ENCODE measurements at regions not wholly inside any gene's neighbourhood (a gene's known extent, or its start where the extent isn't known, plus 50 kb on each side); places are given as distances from the start of the nearest gene placed in this dataset.
"Not testable (repeated sequence)": the region's sequence is repeated elsewhere in the genome, so short reads cannot be mapped to it uniquely, and the experiment has no call there.

- Histone ChIP-seq H3K4me3 (ENCODE audit: low read depth, low read length) (no peak overlapping the region), H3K27me3 (ENCODE audit: control insufficient read depth, insufficient read depth, low read length) (no peaks in the 10 kb centered on the region), H3K36me3 (ENCODE audit: control insufficient read depth, insufficient read depth, low read length) (no peaks in the 10 kb centered on the region)
- ChIA-PET POLR2A (no interaction called here), CTCF (no interaction called here)
- DNase-seq (ENCODE audit: low read depth), result no peak
- no peak for TF ChIP-seq CTCF (IDR thresholded peaks at IDR 0.05; ENCODE audit: insufficient read depth, low read depth, low read length)
Measured at GRCh38 chr1:166383635-166384346, 217.0 kb upstream of the FAM78B start.

GRCh38 chr1:166384948-166385347, 218.1 kb upstream of the FAM78B start:
- no peak for TF ChIP-seq CTCF (IDR thresholded peaks at IDR 0.05; ENCODE audit: insufficient read depth, low read depth, low read length)
- no peak overlapping the region for H3K4me3 ChIP-seq (ENCODE audit: low read depth, low read length)
- no peak for DNase-seq (ENCODE audit: low read depth)
- H3K36me3 ChIP-seq (ENCODE audit: control insufficient read depth, insufficient read depth, low read length), result no peaks in the 10 kb centered on the region
- ChIA-PET CTCF (no interaction called here), POLR2A (no interaction called here)
- no peaks in the 10 kb centered on the region for H3K27me3 ChIP-seq (ENCODE audit: control insufficient read depth, insufficient read depth, low read length)

- H3K36me3 ChIP-seq (ENCODE audit: control insufficient read depth, insufficient read depth, low read length), result no peaks in the 10 kb centered on the region
- H3K27me3 ChIP-seq (ENCODE audit: control insufficient read depth, insufficient read depth, low read length), result no peaks in the 10 kb centered on the region
- no peak for TF ChIP-seq CTCF (IDR thresholded peaks at IDR 0.05; ENCODE audit: insufficient read depth, low read depth, low read length)
- no peak overlapping the region for H3K4me3 ChIP-seq (ENCODE audit: low read depth, low read length)
- ChIA-PET POLR2A (no interaction called here), CTCF (no interaction called here)
- no peak for DNase-seq (ENCODE audit: low read depth)
Measured at GRCh38 chr1:166390366-166391033, 223.7 kb upstream of the FAM78B start.

GRCh38 chr1:166391279-166392066, 224.7 kb upstream of the FAM78B start:
- CTCF ChIA-PET, result no interaction called here
- Histone ChIP-seq H3K4me3 (ENCODE audit: low read depth, low read length) (no peak overlapping the region), H3K36me3 (ENCODE audit: control insufficient read depth, insufficient read depth, low read length) (no peaks in the 10 kb centered on the region), H3K27me3 (ENCODE audit: control insufficient read depth, insufficient read depth, low read length) (no peaks in the 10 kb centered on the region)
- no peak for TF ChIP-seq CTCF (IDR thresholded peaks at IDR 0.05; ENCODE audit: insufficient read depth, low read depth, low read length)
- POLR2A ChIA-PET, result no interaction called here
- DNase-seq (ENCODE audit: low read depth), result no peak

- CTCF ChIA-PET, result no interaction called here
- TF ChIP-seq CTCF (IDR thresholded peaks at IDR 0.05; ENCODE audit: insufficient read depth, low read depth, low read length), result no peak
- H3K36me3 ChIP-seq (ENCODE audit: control insufficient read depth, insufficient read depth, low read length), result no peaks in the 10 kb centered on the region
- DNase-seq (ENCODE audit: low read depth), result no peak
- H3K27me3 ChIP-seq (ENCODE audit: control insufficient read depth, insufficient read depth, low read length), result no peaks in the 10 kb centered on the region
- no peak overlapping the region for H3K4me3 ChIP-seq (ENCODE audit: low read depth, low read length)
- POLR2A ChIA-PET, result no interaction called here
Measured at GRCh38 chr1:166395729-166396128, 228.9 kb upstream of the FAM78B start.

- H3K4me3 ChIP-seq (ENCODE audit: low read depth, low read length); CTCF ChIA-PET; H3K27me3 ChIP-seq (ENCODE audit: control insufficient read depth, insufficient read depth, low read length); DNase-seq (ENCODE audit: low read depth); POLR2A ChIA-PET; H3K36me3 ChIP-seq (ENCODE audit: control insufficient read depth, insufficient read depth, low read length): not testable (repeated sequence)
Measured at GRCh38 chr1:166409253-166410082, 242.7 kb upstream of the FAM78B start.
